ENCODE measurements at regions not wholly inside any gene's neighbourhood (a gene's known extent, or its start where the extent isn't known, plus 50 kb on each side); places are given as distances from the start of the nearest gene placed in this dataset.
"Not testable (repeated sequence)": the region's sequence is repeated elsewhere in the genome, so short reads cannot be mapped to it uniquely, and the experiment has no call there.

- H3K36me3 Mint-ChIP-seq, H3K4me3 Mint-ChIP-seq: not testable (repeated sequence)
These were observed 63.7 kb downstream of the KCNC4 start for GRCh38 chr1:110273832-110274231.

GRCh38 chr1:110280126-110280525 lies 59.1 kb upstream of the RBM15 start:
- Mint-ChIP-seq H3K9me3 (no peaks in the 10 kb centered on the region), H3K4me3 (no peak overlapping the region), H3K4me1 (no peaks in the 10 kb centered on the region), H3K36me3 (no peaks in the 10 kb centered on the region), H3K27ac (no peak overlapping the region), H3K27me3 (peaks cover 5% of the 10 kb centered on the region)
- Histone ChIP-seq H3K4me3 (ENCODE audit: low read depth, low read length) (no peak overlapping the region), H3K4me1 (ENCODE audit: control insufficient read depth, insufficient read depth, low read length, poor library complexity, severe bottlenecking) (no peaks in the 10 kb centered on the region), H3K9me3 (ENCODE audit: control insufficient read depth in 2 of 2, low read length in 2 of 2) (no peaks in the 10 kb centered on the region), H3K27me3 (ENCODE audit: control insufficient read depth, insufficient read depth, low read length) (no peaks in the 10 kb centered on the region), H3K27ac (ENCODE audit: insufficient read depth, low read length, poor library complexity, severe bottlenecking) (no peak overlapping the region), H3K36me3 (ENCODE audit: control insufficient read depth, insufficient read depth, low read length) (no peaks in the 10 kb centered on the region)
- ATAC-seq (ENCODE audit: low read depth in 2 of 2): no peak
- no peak for DNase-seq

More at GRCh38 chr1:110273832-110274231, 63.7 kb downstream of the KCNC4 start:
- not testable (repeated sequence) for H3K9me3 ChIP-seq (ENCODE audit: control insufficient read depth in 2 of 2, low read length in 2 of 2); H3K4me3 ChIP-seq (ENCODE audit: low read depth, low read length); H3K9me3 Mint-ChIP-seq; DNase-seq; H3K27ac Mint-ChIP-seq; H3K4me1 Mint-ChIP-seq; H3K27ac ChIP-seq (ENCODE audit: insufficient read depth, low read length, poor library complexity, severe bottlenecking); ATAC-seq (ENCODE audit: low read depth in 2 of 2); H3K36me3 ChIP-seq (ENCODE audit: control insufficient read depth, insufficient read depth, low read length); H3K4me1 ChIP-seq (ENCODE audit: control insufficient read depth, insufficient read depth, low read length, poor library complexity, severe bottlenecking)
- peaks cover 23% of the 10 kb centered on the region for H3K27me3 Mint-ChIP-seq
- H3K27me3 ChIP-seq (ENCODE audit: control insufficient read depth, insufficient read depth, low read length): peaks cover 11% of the 10 kb centered on the region

GRCh38 chr1:110280804-110281203 lies 58.4 kb upstream of the RBM15 start:
- H3K27ac Mint-ChIP-seq: no peak overlapping the region
- no peaks in the 10 kb centered on the region for H3K27me3 ChIP-seq (ENCODE audit: control insufficient read depth, insufficient read depth, low read length)
- H3K27me3 Mint-ChIP-seq: peaks cover 5% of the 10 kb centered on the region
- DNase-seq (no peak), ATAC-seq (ENCODE audit: low read depth in 2 of 2) (no peak)
- no peaks in the 10 kb centered on the region for H3K9me3 ChIP-seq (ENCODE audit: control insufficient read depth in 2 of 2, low read length in 2 of 2)
- H3K9me3 Mint-ChIP-seq: no peaks in the 10 kb centered on the region
- no peaks in the 10 kb centered on the region for H3K36me3 Mint-ChIP-seq
- H3K4me3 Mint-ChIP-seq: no peak overlapping the region
- H3K4me1 Mint-ChIP-seq: no peaks in the 10 kb centered on the region
- no peaks in the 10 kb centered on the region for H3K36me3 ChIP-seq (ENCODE audit: control insufficient read depth, insufficient read depth, low read length)
- no peak overlapping the region for H3K4me3 ChIP-seq (ENCODE audit: low read depth, low read length)
- no peaks in the 10 kb centered on the region for H3K4me1 ChIP-seq (ENCODE audit: control insufficient read depth, insufficient read depth, low read length, poor library complexity, severe bottlenecking)
- no peak overlapping the region for H3K27ac ChIP-seq (ENCODE audit: insufficient read depth, low read length, poor library complexity, severe bottlenecking)

DNA sequence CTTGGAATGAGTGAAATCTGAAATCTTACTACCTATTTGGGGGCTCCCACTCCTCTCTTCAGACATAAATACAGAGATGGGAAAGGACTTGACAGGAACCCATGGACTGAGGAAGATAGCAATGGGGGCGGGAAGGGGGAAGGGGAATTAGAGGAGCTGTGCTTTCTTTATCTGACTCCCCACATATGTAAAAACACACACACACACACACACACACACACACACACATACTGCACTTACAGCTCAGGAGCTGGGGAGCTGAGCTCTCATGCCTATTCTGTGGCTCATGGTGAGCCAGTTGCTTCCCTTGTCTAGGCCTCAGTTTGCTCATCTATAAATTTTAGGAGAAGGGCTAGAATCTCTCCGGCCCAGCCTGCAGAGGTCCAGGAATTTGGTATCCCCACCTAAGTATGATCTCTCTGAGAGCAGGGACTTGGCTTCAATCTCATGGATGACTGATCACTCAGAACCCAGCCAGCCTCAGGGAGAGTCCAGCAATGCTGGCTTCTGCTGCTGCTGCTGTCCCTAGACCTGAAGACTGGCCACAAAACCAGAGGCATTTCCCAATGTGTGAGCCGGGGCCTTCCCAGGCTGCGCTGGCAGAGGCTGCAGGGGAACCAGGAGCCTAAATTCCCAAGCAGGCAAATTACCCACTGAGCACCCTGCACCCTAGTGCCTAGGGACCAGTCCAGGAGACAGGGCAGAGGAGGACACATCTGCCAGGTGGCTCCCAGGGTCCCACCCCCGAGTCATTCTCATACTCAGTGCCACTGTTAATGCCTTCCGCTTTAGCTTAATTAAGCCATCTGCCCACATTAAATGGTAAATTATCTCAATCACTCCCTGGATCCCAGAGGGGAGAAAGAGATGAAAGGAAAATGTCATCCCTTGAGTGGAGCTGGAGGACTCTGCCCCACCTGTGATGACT lies 57.5 kb upstream of the RBM15 start:
- DNase-seq: no peak
- no peaks in the 10 kb centered on the region for H3K4me1 Mint-ChIP-seq
- Histone ChIP-seq H3K27ac (ENCODE audit: insufficient read depth, low read length, poor library complexity, severe bottlenecking) (no peak overlapping the region), H3K27me3 (ENCODE audit: control insufficient read depth, insufficient read depth, low read length) (no peaks in the 10 kb centered on the region), H3K36me3 (ENCODE audit: control insufficient read depth, insufficient read depth, low read length) (no peaks in the 10 kb centered on the region), H3K9me3 (ENCODE audit: control insufficient read depth in 2 of 2, low read length in 2 of 2) (no peaks in the 10 kb centered on the region), H3K4me3 (ENCODE audit: low read depth, low read length) (no peak overlapping the region), H3K4me1 (ENCODE audit: control insufficient read depth, insufficient read depth, low read length, poor library complexity, severe bottlenecking) (no peaks in the 10 kb centered on the region)
- no peaks in the 10 kb centered on the region for H3K9me3 Mint-ChIP-seq
- H3K27me3 Mint-ChIP-seq: peaks cover 5% of the 10 kb centered on the region
- no peak overlapping the region for H3K27ac Mint-ChIP-seq
- H3K4me3 Mint-ChIP-seq: no peak overlapping the region
- no peaks in the 10 kb centered on the region for H3K36me3 Mint-ChIP-seq
- ATAC-seq (ENCODE audit: low read depth in 2 of 2): no peak

DNA sequence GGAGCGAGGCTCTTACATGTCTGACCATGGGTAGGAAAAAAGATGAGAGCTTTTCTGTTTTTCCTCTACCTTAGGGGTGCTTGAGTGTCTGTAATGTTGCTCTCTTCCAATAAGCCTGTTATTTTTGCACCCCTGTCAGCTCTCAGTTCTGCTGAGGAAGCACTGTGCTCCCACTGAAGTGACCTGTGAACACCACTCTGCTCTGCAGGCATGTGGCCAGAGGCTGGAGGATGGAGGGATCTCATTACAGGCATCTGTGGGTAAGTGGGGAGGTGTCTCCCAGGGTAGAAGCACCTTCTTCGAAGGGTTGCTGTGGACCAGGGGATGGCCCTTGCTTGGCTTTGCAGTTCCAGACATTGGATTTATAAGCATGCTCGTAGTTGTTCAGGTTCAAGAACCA lies 56.8 kb upstream of the RBM15 start:
- H3K9me3 Mint-ChIP-seq: no peaks in the 10 kb centered on the region

GRCh38 chr1:110283677-110284076 lies 55.5 kb upstream of the RBM15 start:
- DNase-seq (no peak), ATAC-seq (ENCODE audit: low read depth in 2 of 2) (no peak)
- H3K27me3 ChIP-seq (ENCODE audit: control insufficient read depth, insufficient read depth, low read length): no peaks in the 10 kb centered on the region
- no peak overlapping the region for H3K4me3 ChIP-seq (ENCODE audit: low read depth, low read length)
- no peaks in the 10 kb centered on the region for H3K9me3 ChIP-seq (ENCODE audit: control insufficient read depth in 2 of 2, low read length in 2 of 2)
- H3K4me3 Mint-ChIP-seq: no peak overlapping the region
- H3K9me3 Mint-ChIP-seq: no peaks in the 10 kb centered on the region
- H3K27ac ChIP-seq (ENCODE audit: insufficient read depth, low read length, poor library complexity, severe bottlenecking): no peak overlapping the region
- H3K4me1 ChIP-seq (ENCODE audit: control insufficient read depth, insufficient read depth, low read length, poor library complexity, severe bottlenecking): no peaks in the 10 kb centered on the region
- no peaks in the 10 kb centered on the region for H3K4me1 Mint-ChIP-seq
- no peaks in the 10 kb centered on the region for H3K36me3 Mint-ChIP-seq
- H3K36me3 ChIP-seq (ENCODE audit: control insufficient read depth, insufficient read depth, low read length): no peaks in the 10 kb centered on the region
- H3K27ac Mint-ChIP-seq: peak overlapping the region in 1 of 3 donors; percentile 40
- H3K27me3 Mint-ChIP-seq: peaks cover 5% of the 10 kb centered on the region

More for the DNA sequence above, 56.8 kb upstream of the RBM15 start:
- ATAC-seq (ENCODE audit: low read depth in 2 of 2): no peak
- H3K9me3 ChIP-seq (ENCODE audit: control insufficient read depth in 2 of 2, low read length in 2 of 2): no peaks in the 10 kb centered on the region
- DNase-seq: no peak
- peaks cover 5% of the 10 kb centered on the region for H3K27me3 Mint-ChIP-seq
- no peak overlapping the region for H3K27ac ChIP-seq (ENCODE audit: insufficient read depth, low read length, poor library complexity, severe bottlenecking)
- H3K4me3 Mint-ChIP-seq: no peak overlapping the region
- H3K4me3 ChIP-seq (ENCODE audit: low read depth, low read length): no peak overlapping the region
- no peaks in the 10 kb centered on the region for H3K36me3 Mint-ChIP-seq
- H3K27ac Mint-ChIP-seq: no peak overlapping the region
- no peaks in the 10 kb centered on the region for H3K4me1 ChIP-seq (ENCODE audit: control insufficient read depth, insufficient read depth, low read length, poor library complexity, severe bottlenecking)
- no peaks in the 10 kb centered on the region for H3K4me1 Mint-ChIP-seq
- H3K36me3 ChIP-seq (ENCODE audit: control insufficient read depth, insufficient read depth, low read length): no peaks in the 10 kb centered on the region
- no peaks in the 10 kb centered on the region for H3K27me3 ChIP-seq (ENCODE audit: control insufficient read depth, insufficient read depth, low read length)

DNA sequence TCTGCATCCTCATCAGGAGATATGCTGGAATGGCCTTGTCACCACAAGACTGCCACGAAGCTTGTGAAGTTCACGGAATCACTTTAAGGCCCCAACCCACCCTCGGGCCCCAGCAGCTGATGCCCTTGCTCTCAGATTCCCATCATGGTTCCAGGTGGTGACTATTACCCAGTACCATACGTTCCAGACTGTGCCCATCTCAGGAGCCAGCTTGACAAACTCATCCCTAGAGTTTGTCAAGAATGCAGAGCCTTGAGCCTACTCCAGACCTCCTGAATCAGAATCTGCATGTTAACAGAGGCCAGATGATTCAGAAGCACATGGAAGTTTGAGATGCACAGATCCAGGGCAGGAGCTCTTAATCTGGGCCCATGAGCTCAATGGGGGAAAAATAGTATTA lies 53.9 kb upstream of the RBM15 start:
- H3K9me3 Mint-ChIP-seq: peaks cover 0 to 2% (median 0%) of the 10 kb centered on the region in 7 donors
- Histone ChIP-seq H3K4me1 (ENCODE audit: control insufficient read depth, insufficient read depth, low read length, poor library complexity, severe bottlenecking) (no peaks in the 10 kb centered on the region), H3K9me3 (ENCODE audit: control insufficient read depth in 2 of 2, low read length in 2 of 2) (no peaks in the 10 kb centered on the region), H3K4me3 (ENCODE audit: low read depth, low read length) (no peak overlapping the region), H3K36me3 (ENCODE audit: control insufficient read depth, insufficient read depth, low read length) (no peaks in the 10 kb centered on the region), H3K27ac (ENCODE audit: insufficient read depth, low read length, poor library complexity, severe bottlenecking) (no peak overlapping the region), H3K27me3 (ENCODE audit: control insufficient read depth, insufficient read depth, low read length) (no peaks in the 10 kb centered on the region)
- ATAC-seq (ENCODE audit: low read depth in 2 of 2): no peak
- no peaks in the 10 kb centered on the region for H3K36me3 Mint-ChIP-seq
- no peak for DNase-seq
- H3K4me3 Mint-ChIP-seq: no peak overlapping the region
- H3K27ac Mint-ChIP-seq: no peak overlapping the region
- peaks cover 9% of the 10 kb centered on the region for H3K27me3 Mint-ChIP-seq
- H3K4me1 Mint-ChIP-seq: peaks cover 0 to 2% (median 0%) of the 10 kb centered on the region in 4 donors

DNA sequence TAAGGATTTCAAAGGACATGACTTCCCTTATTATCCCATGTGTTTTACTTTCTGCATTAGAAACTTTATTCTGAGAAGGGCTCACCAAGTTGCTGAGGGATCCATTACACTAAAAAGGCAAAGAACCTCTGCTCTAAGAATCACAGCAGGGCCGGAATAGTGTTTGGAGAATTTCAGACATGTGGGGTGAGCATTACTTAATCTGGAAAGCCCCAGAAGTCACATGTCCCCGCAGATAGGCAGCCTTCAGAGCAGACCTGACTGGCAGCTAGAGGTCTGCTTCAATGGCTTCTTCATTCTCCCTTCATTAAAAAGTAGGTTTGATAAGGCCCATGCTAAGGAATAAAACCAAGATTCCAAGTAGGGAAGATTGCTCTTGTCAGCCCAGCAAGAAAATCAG lies 52.6 kb upstream of the RBM15 start:
- Histone ChIP-seq H3K4me1 (ENCODE audit: control insufficient read depth, insufficient read depth, low read length, poor library complexity, severe bottlenecking) (no peaks in the 10 kb centered on the region), H3K4me3 (ENCODE audit: low read depth, low read length) (no peak overlapping the region), H3K27ac (ENCODE audit: insufficient read depth, low read length, poor library complexity, severe bottlenecking) (no peak overlapping the region), H3K9me3 (ENCODE audit: control insufficient read depth in 2 of 2, low read length in 2 of 2) (no peaks in the 10 kb centered on the region), H3K36me3 (ENCODE audit: control insufficient read depth, insufficient read depth, low read length) (no peaks in the 10 kb centered on the region), H3K27me3 (ENCODE audit: control insufficient read depth, insufficient read depth, low read length) (no peaks in the 10 kb centered on the region)
- H3K9me3 Mint-ChIP-seq: peaks cover 0 to 2% (median 0%) of the 10 kb centered on the region in 7 donors
- ATAC-seq (ENCODE audit: low read depth in 2 of 2) (no peak), DNase-seq (no peak)
- peak overlapping the region in 1 of 3 donors; percentile 52 for H3K27ac Mint-ChIP-seq
- peaks cover 0 to 2% (median 0%) of the 10 kb centered on the region in 4 donors for H3K4me1 Mint-ChIP-seq
- H3K27me3 Mint-ChIP-seq: peaks cover 12% of the 10 kb centered on the region
- no peaks in the 10 kb centered on the region for H3K36me3 Mint-ChIP-seq
- no peak overlapping the region for H3K4me3 Mint-ChIP-seq
